T-cell (primary cell): ENCODE measurements at regions not wholly inside any gene's neighbourhood (a gene's known extent, or its start where the extent isn't known, plus 50 kb on each side); places are given as distances from the start of the nearest gene placed in this dataset.

ENCODE experiments used
- ATAC-seq, 4 experiments: fragments of 200-7000 bp in 3 of 4; fragments of 150-1000 bp in 1 of 4; cut with Tn5 transposase; replicated peaks in 1 of 4; 1 replicate in 3 of 4; 2 replicates in 1 of 4; pipeline ENCODE4 v1.10.0; 2021; ENCODE audit warnings: moderate library complexity in 3 of 4, mild to moderate bottlenecking in 2 of 4, moderate number of reproducible peaks in 1 of 4
- CTCF ChIA-PET, 2 donors: fragments of 300-600 bp; sonication (Branson Sonifier 250); formaldehyde crosslinking; loops; one replicate each; lab custom pipeline; 2022; ENCODE audit warnings: antibody characterized with exemption in 2 of 2; lab: Charles Lee
- POLR2A ChIA-PET, 2 donors: fragments of 300-600 bp; sonication (Branson Sonifier 250); formaldehyde crosslinking; loops; one replicate each; lab custom pipeline; 2022; ENCODE audit warnings: antibody characterized with exemption in 2 of 2; lab: Charles Lee
- DNase-seq, 35 experiments: peaks; one replicate each; pipeline versions ENCODE4 v3.0.0 to v3.0.0-alpha.2; 2013 to 2023
- H3K27ac ChIP-seq: one replicate; pipeline ENCODE4 v1.5.1; 2013; ENCODE audit warnings: low read length
- H3K27me3 ChIP-seq, 2 experiments: replicated peaks in 1 of 2; 1 replicate in 1 of 2; 2 replicates in 1 of 2; pipeline versions ENCODE4 v1.6.1 to v1.7.0; 2013; ENCODE audit warnings: low read length in 1 of 2, mixed read lengths in 1 of 2; ENCODE audit not compliant: control insufficient read depth in 2 of 2, insufficient read depth in 2 of 2; ENCODE audit errors: extremely low read depth in 1 of 2
- H3K36me3 ChIP-seq, 2 donors: 1 replicate in 1 of 2; 2 replicates in 1 of 2; pipeline versions ENCODE4 v1.6.1 to v1.7.0; 2013; ENCODE audit warnings: low read length in 1 of 2; ENCODE audit not compliant: control insufficient read depth in 2 of 2, insufficient read depth in 1 of 2; ENCODE audit errors: extremely low read depth in 1 of 2
- H3K4me1 ChIP-seq, 2 experiments: 1 replicate in 1 of 2; 2 replicates in 1 of 2; pipeline versions ENCODE4 v1.6.1 to v1.7.0; 2013; ENCODE audit warnings: low read length in 2 of 2, mixed read lengths in 1 of 2; ENCODE audit not compliant: insufficient read depth in 2 of 2, control insufficient read depth in 1 of 2; ENCODE audit errors: extremely low read depth in 1 of 2
- H3K4me3 ChIP-seq, 2 donors: 1 replicate in 1 of 2; 2 replicates in 1 of 2; pipeline versions ENCODE4 v1.5.1 to v1.7.0; 2013; ENCODE audit warnings: mild to moderate bottlenecking in 2 of 2, low read length in 1 of 2, moderate library complexity in 1 of 2; ENCODE audit not compliant: control insufficient read depth in 1 of 2; ENCODE audit errors: extremely low read depth in 1 of 2
- H3K9me3 ChIP-seq: 2 replicates; pipeline ENCODE4 v1.7.0; 2013
- H3K27ac Mint-ChIP-seq, 2 donors: one replicate each; pipeline ENCODE4 v1.8.0; 2020 to 2021; ENCODE audit warnings: mild to moderate bottlenecking in 2 of 2, mixed read lengths in 2 of 2
- H3K27me3 Mint-ChIP-seq, 2 donors: one replicate each; pipeline ENCODE4 v1.8.0; 2021 to 2022; ENCODE audit warnings: mixed read lengths in 2 of 2
- H3K36me3 Mint-ChIP-seq: one replicate; pipeline ENCODE4 v1.8.0; 2021; ENCODE audit warnings: mixed read lengths
- H3K4me1 Mint-ChIP-seq, 3 donors: one replicate each; pipeline ENCODE4 v1.8.0; 2020 to 2022; ENCODE audit warnings: mixed read lengths in 3 of 3, mild to moderate bottlenecking in 1 of 3
- H3K4me3 Mint-ChIP-seq, 3 donors: one replicate each; pipeline ENCODE4 v1.8.0; 2020 to 2022; ENCODE audit warnings: mild to moderate bottlenecking in 3 of 3, mixed read lengths in 3 of 3, moderate library complexity in 3 of 3
- H3K9me3 Mint-ChIP-seq, 3 donors: one replicate each; pipeline ENCODE4 v1.8.0; 2020 to 2022; ENCODE audit warnings: mixed read lengths in 3 of 3
- WGBS: methylation state at CpG from one replicate; pipeline ENCODE4 v1.1.5; 2013; ENCODE audit warnings: missing lambda C conversion rate; ENCODE audit not compliant: insufficient coverage; 5-methylcytosine and 5-hydroxymethylcytosine counted together

DNA sequence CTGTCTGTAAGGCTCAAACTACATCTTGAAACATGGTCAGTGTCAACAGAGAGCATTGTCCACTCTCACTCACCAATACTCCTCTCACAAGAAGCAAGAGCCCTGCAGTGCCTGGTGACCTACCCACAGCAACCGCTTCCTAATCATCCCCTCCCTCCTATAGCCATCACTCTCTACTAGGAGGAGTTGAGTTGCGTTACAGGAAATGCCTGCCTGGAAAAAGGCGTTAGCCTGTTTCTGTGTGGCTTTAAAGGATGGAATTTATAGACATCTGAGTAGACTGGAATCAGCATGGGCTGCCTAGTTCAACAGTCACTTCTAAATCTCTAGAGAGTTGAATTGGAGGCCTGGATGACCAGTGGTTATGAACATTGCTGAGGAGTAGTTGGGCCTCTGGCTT lies 108.3 kb upstream of the FER start:
- no peaks in the 10 kb centered on the region for H3K4me1 ChIP-seq
- 80% methylated on average over 1 of the region's 3 CpGs for WGBS
- H3K36me3 ChIP-seq, result no peaks in the 10 kb centered on the region
- POLR2A ChIA-PET, result no interaction called here
- no peaks in the 10 kb centered on the region for H3K9me3 ChIP-seq
- H3K9me3 Mint-ChIP-seq, result no peaks in the 10 kb centered on the region
- H3K4me1 Mint-ChIP-seq, result peaks cover 2 to 6% (median 4%) of the 10 kb centered on the region in 3 donors
- no peak overlapping the region for H3K4me3 Mint-ChIP-seq
- H3K36me3 Mint-ChIP-seq, result no peaks in the 10 kb centered on the region
- H3K4me3 ChIP-seq, result no peak overlapping the region
- H3K27ac Mint-ChIP-seq, result no peak overlapping the region
- peaks cover 0 to 20% of the 10 kb centered on the region in 2 donors for H3K27me3 Mint-ChIP-seq
- no peak overlapping the region for H3K27ac ChIP-seq
- DNase-seq (no peak), ATAC-seq (no peak)
- no peaks in the 10 kb centered on the region for H3K27me3 ChIP-seq
- CTCF ChIA-PET, result interaction anchor here in 1 of 2 donors (1.6 kb wide), 1 partner anchor 800 kb away, joined by 3 read pairs; no protein-coding TSS in a partner anchor

GRCh38 chr5:108638021-108638420 lies 109.7 kb upstream of the FER start:
- 80% methylated on average over 1 of the region's 2 CpGs for WGBS
- CTCF ChIA-PET, result interaction anchor here in 1 of 2 donors (0.7 kb wide), 1 partner anchor 791 kb away, joined by 3 read pairs; no protein-coding TSS in a partner anchor
- Mint-ChIP-seq H3K36me3 (no peaks in the 10 kb centered on the region), H3K9me3 (no peaks in the 10 kb centered on the region), H3K4me1 (peaks cover 2 to 6% (median 4%) of the 10 kb centered on the region in 3 donors), H3K4me3 (no peak overlapping the region), H3K27ac (no peak overlapping the region), H3K27me3 (peaks cover 0 to 20% of the 10 kb centered on the region in 2 donors)
- Histone ChIP-seq H3K36me3 (no peaks in the 10 kb centered on the region), H3K27me3 (no peaks in the 10 kb centered on the region), H3K27ac (no peak overlapping the region), H3K4me3 (no peak overlapping the region), H3K9me3 (no peaks in the 10 kb centered on the region), H3K4me1 (no peaks in the 10 kb centered on the region)
- no peak for DNase-seq
- POLR2A ChIA-PET, result no interaction called here
- ATAC-seq, result no peak

GRCh38 chr5:108637134-108637533 lies 110.6 kb upstream of the FER start:
- Mint-ChIP-seq H3K9me3 (no peaks in the 10 kb centered on the region), H3K27me3 (peaks cover 0 to 18% of the 10 kb centered on the region in 2 donors), H3K4me3 (no peak overlapping the region), H3K4me1 (peaks cover under 1 to 3% (median 2%) of the 10 kb centered on the region in 3 donors), H3K27ac (no peak overlapping the region), H3K36me3 (no peaks in the 10 kb centered on the region)
- Histone ChIP-seq H3K27me3 (no peaks in the 10 kb centered on the region), H3K4me3 (no peak overlapping the region), H3K4me1 (no peaks in the 10 kb centered on the region), H3K36me3 (no peaks in the 10 kb centered on the region), H3K27ac (no peak overlapping the region), H3K9me3 (no peaks in the 10 kb centered on the region)
- no CpG with 5 or more reads among the region's 1 CpG for WGBS
- CTCF ChIA-PET, result interaction anchor here in 1 of 2 donors (0.6 kb wide), 1 partner anchor 1988 kb away, joined by 3 read pairs; no protein-coding TSS in a partner anchor
- POLR2A ChIA-PET, result no interaction called here
- no peak for ATAC-seq
- no peak for DNase-seq

DNA sequence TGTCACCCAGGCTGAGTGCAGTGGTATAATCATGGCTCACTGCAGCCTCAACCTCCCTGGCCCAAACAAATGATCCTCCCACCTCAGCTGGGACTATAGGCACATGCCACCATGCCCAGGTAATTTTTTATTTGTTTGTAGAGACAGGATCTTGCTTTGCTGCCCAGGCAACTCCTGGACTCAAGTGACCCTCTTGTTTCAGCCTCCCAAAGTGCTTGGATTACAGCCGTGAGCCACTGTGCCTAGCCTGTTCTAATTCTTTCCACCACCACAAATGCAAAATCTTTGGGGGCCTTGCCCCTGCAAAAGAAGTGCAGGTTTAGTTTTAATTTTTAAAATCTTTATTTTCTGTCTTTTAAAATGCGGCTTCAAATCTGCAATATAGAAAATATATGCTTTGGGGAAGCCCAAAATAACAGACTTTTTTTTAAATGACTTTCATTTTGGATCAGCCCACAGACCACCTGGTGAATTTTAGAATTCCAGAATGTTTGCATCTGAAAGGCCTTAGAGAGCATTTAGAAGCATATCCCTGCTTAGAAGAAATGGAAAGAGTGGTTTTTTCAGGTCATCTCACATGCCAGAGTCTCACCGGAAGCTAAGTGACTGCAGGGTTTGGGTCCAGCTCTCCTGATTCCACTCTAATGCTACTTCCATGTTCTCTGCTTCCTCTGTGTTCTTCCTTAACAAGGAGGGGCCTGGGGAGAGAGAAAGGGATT lies 111.4 kb upstream of the FER start:
- CTCF ChIA-PET, result no interaction called here
- WGBS, result no CpG with 5 or more reads among the region's 3 CpGs
- POLR2A ChIA-PET, result interaction anchor here in 1 of 2 donors (0.6 kb wide), 1 partner anchor 486 kb away, joined by 3 read pairs; no protein-coding TSS in a partner anchor
- Histone ChIP-seq H3K4me3 (no peak overlapping the region), H3K36me3 (no peaks in the 10 kb centered on the region), H3K27ac (no peak overlapping the region), H3K4me1 (no peaks in the 10 kb centered on the region), H3K27me3 (no peaks in the 10 kb centered on the region), H3K9me3 (no peaks in the 10 kb centered on the region)
- Mint-ChIP-seq H3K36me3 (no peaks in the 10 kb centered on the region), H3K4me3 (no peak overlapping the region), H3K9me3 (no peaks in the 10 kb centered on the region), H3K27ac (no peak overlapping the region), H3K4me1 (no peaks in the 10 kb centered on the region), H3K27me3 (peaks cover 0 to 12% of the 10 kb centered on the region in 2 donors)
- ATAC-seq (no peak), DNase-seq (no peak)

GRCh38 chr5:108634617-108635288 lies 112.9 kb upstream of the FER start:
- H3K36me3 Mint-ChIP-seq, result no peaks in the 10 kb centered on the region
- H3K27ac Mint-ChIP-seq, result no peak overlapping the region
- no CpG with 5 or more reads among the region's 1 CpG for WGBS
- H3K27ac ChIP-seq, result no peak overlapping the region
- H3K4me3 ChIP-seq, result no peak overlapping the region
- H3K27me3 Mint-ChIP-seq, result peaks cover 0 to 12% of the 10 kb centered on the region in 2 donors
- DNase-seq, result no peak
- no peaks in the 10 kb centered on the region for H3K9me3 Mint-ChIP-seq
- no peaks in the 10 kb centered on the region for H3K4me1 ChIP-seq
- H3K4me1 Mint-ChIP-seq, result no peaks in the 10 kb centered on the region
- ChIA-PET CTCF (interaction anchor here in 1 of 2 donors (0.7 kb wide), 1 partner anchor 136 kb away, joined by 3 read pairs; no protein-coding TSS in a partner anchor), POLR2A (no interaction called here)
- ATAC-seq, result no peak
- H3K36me3 ChIP-seq, result no peaks in the 10 kb centered on the region
- H3K4me3 Mint-ChIP-seq, result no peak overlapping the region
- no peaks in the 10 kb centered on the region for H3K9me3 ChIP-seq
- H3K27me3 ChIP-seq, result no peaks in the 10 kb centered on the region

DNA sequence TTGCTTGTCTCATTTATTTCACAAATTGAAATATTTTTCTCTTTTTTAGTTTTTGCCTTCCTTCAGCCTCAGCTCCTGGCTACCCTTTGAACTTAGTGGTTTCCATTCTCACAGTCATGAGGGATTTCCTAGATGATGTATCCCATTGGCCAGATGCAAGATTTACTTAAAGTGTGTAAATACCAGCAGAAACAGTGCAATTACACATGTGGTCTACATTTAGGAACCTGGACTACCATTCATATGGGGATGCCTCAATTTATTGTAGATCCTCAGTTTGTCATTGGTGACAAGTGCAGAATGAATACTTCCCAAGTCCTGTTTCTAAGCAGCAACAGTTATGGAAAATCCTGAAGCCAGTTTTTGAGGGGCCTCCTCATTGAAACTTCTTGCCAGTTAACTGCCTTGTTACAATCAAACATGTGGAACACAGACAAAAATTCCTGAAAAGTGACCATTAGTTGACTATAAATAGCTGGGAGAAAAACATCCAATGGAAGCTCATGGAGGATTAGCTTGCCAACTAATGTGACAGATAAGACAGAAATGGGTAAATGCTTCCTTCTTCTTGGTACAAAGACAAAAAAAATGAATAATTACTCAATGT lies 113.6 kb upstream of the FER start:
- Histone ChIP-seq H3K36me3 (no peaks in the 10 kb centered on the region), H3K4me1 (no peaks in the 10 kb centered on the region), H3K27me3 (no peaks in the 10 kb centered on the region), H3K27ac (no peak overlapping the region), H3K4me3 (no peak overlapping the region), H3K9me3 (no peaks in the 10 kb centered on the region)
- Mint-ChIP-seq H3K4me1 (no peaks in the 10 kb centered on the region), H3K27ac (no peak overlapping the region), H3K4me3 (no peak overlapping the region), H3K36me3 (no peaks in the 10 kb centered on the region), H3K9me3 (no peaks in the 10 kb centered on the region), H3K27me3 (peaks cover 0 to 16% of the 10 kb centered on the region in 2 donors)
- ChIA-PET CTCF (interaction anchor here in 1 of 2 donors (0.7 kb wide), 1 partner anchor 135 kb away, joined by 3 read pairs; no protein-coding TSS in a partner anchor), POLR2A (interaction anchor here in 1 of 2 donors (0.5 kb wide), 1 partner anchor 425 kb away, joined by 4 read pairs; no protein-coding TSS in a partner anchor)
- ATAC-seq (no peak), DNase-seq (no peak)
